ENCODE measurements at regions not wholly inside any gene's neighbourhood (a gene's known extent, or its start where the extent isn't known, plus 50 kb on each side); places are given as distances from the start of the nearest gene placed in this dataset.

- TF ChIP-seq CTCF (IDR thresholded peaks at IDR 0.05; ENCODE audit: borderline replicate concordance, extremely low read depth, low read length, poor library complexity, severe bottlenecking), result no peak
- no peak for TF ChIP-seq EZH2 (IDR thresholded peaks at IDR 0.05; ENCODE audit: borderline replicate concordance, low read depth, low read length, severe bottlenecking)
Observed at GRCh38 chrX:104325213-104325585, 70.5 kb upstream of the ESX1 start.

Measured in DND-41 (cell line).